K562 (cell line): ENCODE measurements at regions not wholly inside any gene's neighbourhood (a gene's known extent, or its start where the extent isn't known, plus 50 kb on each side); places are given as distances from the start of the nearest gene placed in this dataset.

ENCODE experiments used
- ATAC-seq: fragments of 200-7000 bp; cut with Tn5 transposase; 3 replicates; pipeline ENCODE4 v1.9.1; 2020; ENCODE audit warnings: moderate library complexity
- BruUV-seq: library from RNA; stranded (reverse); fragments of 400-500 nt; replicated peaks from 2 replicates; lab custom pipeline; 2021; lab: Mats Ljungman, UMichigan
- CTCF ChIA-PET: fragments of 300-600 bp; formaldehyde crosslinking; extraction: SDS; loops from one replicate; lab custom pipeline; 2021; ENCODE audit warnings: low intra/inter-chr PET ratio; lab: Yijun Ruan, JAX
- POLR2A ChIA-PET: fragments of 300-600, 350-650 bp; sonication (Branson Sonifier 250); formaldehyde crosslinking; extraction: SDS; loops from one replicate; lab custom pipeline; 2021; ENCODE audit warnings: antibody characterized with exemption, inconsistent platforms; lab: Yijun Ruan, JAX
- DNase-seq, 4 experiments: peaks; one replicate each; pipeline versions ENCODE4 v3.0.0 to v3.0.0-alpha.2; 2011 to 2018; ENCODE audit warnings: low spot score in 3 of 4, mixed read lengths in 3 of 4; ENCODE audit errors: extremely low read depth in 1 of 4
- FAIRE-seq: peaks from 2 replicates; lab custom pipeline; 2011; peaks lifted over from hg19 to GRCh38; lab: Jason Lieb, UNC
- H2AFZ ChIP-seq: 2 replicates; pipeline ENCODE4 v1.6.0; 2011; ENCODE audit warnings: low read depth, low read length, control low read depth, inconsistent platforms
- H3K27ac ChIP-seq: fragments of 200-600 bp; 3 replicates; pipeline ENCODE4 v1.8.0; 2011; ENCODE audit warnings: low read depth, mild to moderate bottlenecking, control low read depth, inconsistent platforms, low read length, moderate library complexity, mixed read lengths; ENCODE audit errors: extremely low read depth
- H3K27me3 ChIP-seq, 2 experiments: fragments of 300-600 bp in 1 of 2; 2 replicates in 1 of 2; 3 replicates in 1 of 2; pipeline versions ENCODE4 v1.6.0 to v1.8.0; 2011; ENCODE audit warnings: inconsistent platforms in 2 of 2, low read length in 2 of 2, mild to moderate bottlenecking in 1 of 2, mixed read lengths in 1 of 2, moderate library complexity in 1 of 2; ENCODE audit not compliant: control insufficient read depth in 2 of 2, insufficient read depth in 2 of 2
- H3K36me3 ChIP-seq: fragments of 300-600 bp; 3 replicates; pipeline ENCODE4 v1.8.0; 2011; ENCODE audit warnings: mild to moderate bottlenecking, low read length, inconsistent platforms; ENCODE audit not compliant: control insufficient read depth, insufficient read depth
- H3K4me1 ChIP-seq, 2 experiments: fragments of 200-600 bp in 1 of 2; replicated peaks in 1 of 2; 2 replicates in 1 of 2; 3 replicates in 1 of 2; pipeline versions ENCODE4 v1.5.1 to v1.8.0; 2011; ENCODE audit warnings: inconsistent platforms in 2 of 2, low read length in 2 of 2, mild to moderate bottlenecking in 1 of 2, mixed read lengths in 1 of 2, moderate library complexity in 1 of 2; ENCODE audit not compliant: control insufficient read depth in 2 of 2, insufficient read depth in 2 of 2
- H3K4me2 ChIP-seq: 2 replicates; pipeline ENCODE4 v1.6.1; 2011; ENCODE audit warnings: low read length, control low read depth, inconsistent platforms, mixed read lengths; ENCODE audit not compliant: insufficient read depth
- H3K4me3 ChIP-seq: fragments of 200-600 bp; sonication (generic), shearing (Covaris generic); 2 replicates; pipeline ENCODE4 v1.5.1; 2016; ENCODE audit warnings: control low read depth, inconsistent platforms
- H3K79me2 ChIP-seq: fragments of 200-600 bp; 3 replicates; pipeline ENCODE4 v1.8.0; 2011; ENCODE audit warnings: low read length, inconsistent platforms; ENCODE audit not compliant: control insufficient read depth, insufficient read depth
- H3K9ac ChIP-seq, 2 experiments: 2 replicates each; pipeline versions ENCODE4 v1.6.0 to v1.6.1; 2011; ENCODE audit warnings: low read depth in 2 of 2, low read length in 2 of 2, control low read depth in 1 of 2, inconsistent platforms in 1 of 2, mild to moderate bottlenecking in 1 of 2, mixed read lengths in 1 of 2; ENCODE audit not compliant: insufficient read depth in 1 of 2
- H3K9me1 ChIP-seq: one replicate; pipeline ENCODE4 v1.6.0; 2011; ENCODE audit warnings: inconsistent platforms, mild to moderate bottlenecking, low read length, moderate library complexity; ENCODE audit not compliant: control insufficient read depth, insufficient read depth
- H3K9me3 ChIP-seq: replicated peaks from 2 replicates; pipeline ENCODE4 v1.5.1; 2011; ENCODE audit warnings: low read depth, low read length, inconsistent platforms; ENCODE audit not compliant: control insufficient read depth, insufficient read depth
- H4K20me1 ChIP-seq: replicated peaks from 2 replicates; pipeline ENCODE4 v1.6.1; 2011; ENCODE audit warnings: low read length, inconsistent platforms, mixed read lengths; ENCODE audit not compliant: control insufficient read depth, insufficient read depth
- ARID4B ChIP-seq: sonication (generic); formaldehyde crosslinking; IDR thresholded peaks from 2 replicates; pipeline ENCODE4 v1.8.0; 2022; ENCODE audit warnings: mild to moderate bottlenecking, missing genetic modification reagents
- BCLAF1 ChIP-seq, 2 experiments: fragments of 450-650 bp in 1 of 2; IDR thresholded peaks; 2 replicates each; pipeline ENCODE4 v1.6.1; 2011 to 2017; ENCODE audit warnings: low read depth in 2 of 2, antibody characterized with exemption in 1 of 2, borderline replicate concordance in 1 of 2, low read length in 1 of 2, mild to moderate bottlenecking in 1 of 2, mixed read lengths in 1 of 2; ENCODE audit not compliant: control insufficient read depth in 1 of 2
- CREBBP ChIP-seq: IDR thresholded peaks from one replicate; pipeline ENCODE4 v1.6.1; 2012; ENCODE audit warnings: low read depth, mild to moderate bottlenecking, control low read depth, inconsistent platforms, low read length
- CTBP1 ChIP-seq: fragments of 450-650 bp; IDR thresholded peaks from 2 replicates; pipeline ENCODE4 v1.6.1; 2016; ENCODE audit warnings: borderline replicate concordance
- DACH1 ChIP-seq: fragments of 450-650 bp; IDR thresholded peaks from 2 replicates; pipeline ENCODE4 v1.6.1; 2018; ENCODE audit not compliant: partially characterized antibody
- KAT7 ChIP-seq: sonication (generic); formaldehyde crosslinking; IDR thresholded peaks from 2 replicates; pipeline ENCODE4 v1.8.0; 2022; ENCODE audit warnings: missing genetic modification reagents, mild to moderate bottlenecking, borderline replicate concordance
- NR2F6 ChIP-seq: fragments of 450-650 bp; formaldehyde crosslinking; IDR thresholded peaks from 2 replicates; pipeline ENCODE4 v1.4.0; 2020; ENCODE audit warnings: mild to moderate bottlenecking
- RCOR1 ChIP-seq, 2 experiments: IDR thresholded peaks; 2 replicates each; pipeline ENCODE4 v1.6.1; 2012; ENCODE audit warnings: low read depth in 2 of 2, low read length in 2 of 2, borderline replicate concordance in 1 of 2, improper control_type of control experiment in 1 of 2
- SP2 ChIP-seq: IDR thresholded peaks from 2 replicates; pipeline ENCODE4 v1.6.1; 2011; ENCODE audit warnings: mild to moderate bottlenecking, low read depth, low read length, moderate library complexity; ENCODE audit not compliant: poor library complexity, severe bottlenecking; ENCODE audit errors: extremely low read depth
- TCFL5 ChIP-seq: fragments of 250-450 bp; sonication (Bioruptor Pico); conservative IDR thresholded peaks from 2 replicates; pipeline ENCODE4 v1.6.1; 2021; ENCODE audit warnings: mild to moderate bottlenecking, moderate library complexity, matching md5 sums
- VEZF1 ChIP-seq: fragments of 200-800 bp; sonication (Bioruptor generic); IDR thresholded peaks from 2 replicates; pipeline ENCODE4 v1.6.1; 2017; ENCODE audit warnings: missing genetic modification characterization, missing compliant biosample characterization
- YY1 ChIP-seq, 3 experiments: IDR thresholded peaks; 2 replicates each; pipeline ENCODE4 v1.6.1; 2011; ENCODE audit warnings: low read length in 2 of 3, mild to moderate bottlenecking in 2 of 3, moderate library complexity in 2 of 3, borderline replicate concordance in 1 of 3, control low read depth in 1 of 3, low read depth in 1 of 3; ENCODE audit not compliant: insufficient read depth in 3 of 3, insufficient replicate concordance in 2 of 3, control insufficient read depth in 1 of 3, insufficient read length in 1 of 3; ENCODE audit errors: extremely low read depth in 1 of 3
- WGBS: fragments of 100-300 bp; shearing (Covaris generic); methylation state at CpG from one replicate; pipeline ENCODE4 v1.1.6; 2016; ENCODE audit warnings: low coverage, mixed read lengths; ENCODE audit not compliant: insufficient coverage; ENCODE audit errors: missing lambda C conversion rate; 5-methylcytosine and 5-hydroxymethylcytosine counted together
- in situ Hi-C: fragments of 300-500 bp; cut with MboI; formaldehyde crosslinking; loops from 4 replicates; pipeline ENCODE4 v1.15.0; 2018; ENCODE audit warnings: inconsistent platforms, mixed read lengths
- intact Hi-C: fragments of 100-400 bp; cut with micrococcal nuclease; formaldehyde crosslinking; loops from 2 replicates; pipeline ENCODE4 v1.14.2; 2022

GRCh38 chr21:16239659-16240265, 510.0 kb downstream of the USP25 start:
- Histone ChIP-seq H4K20me1 (no peaks in the 10 kb centered on the region), H3K27ac (no peak overlapping the region), H2AFZ (no peak overlapping the region), H3K4me1 (no peaks in the 10 kb centered on the region), H3K4me3 (no peak overlapping the region), H3K36me3 (no peaks in the 10 kb centered on the region), H3K79me2 (no peaks in the 10 kb centered on the region), H3K9me1 (no peaks in the 10 kb centered on the region), H3K9ac (no peak overlapping the region), H3K27me3 (no peaks in the 10 kb centered on the region), H3K9me3 (no peaks in the 10 kb centered on the region), H3K4me2 (no peak overlapping the region)
- FAIRE-seq (no peak), ATAC-seq (no peak), DNase-seq (no peak)
- under 1% methylated on average over 11 of the region's 11 CpGs for WGBS
- ChIA-PET CTCF (no interaction called here), POLR2A (no interaction called here)
- in situ Hi-C loops (no loop called here), intact Hi-C loops (no loop called here)
- BruUV-seq = no TSS peak
- TF ChIP-seq KAT7 = no peak
- no peak for TF ChIP-seq RCOR1 (IDR thresholded peaks at IDR 0.05; ENCODE audit: borderline replicate concordance in 1 of 2, low read depth in 2 of 2, low read length in 2 of 2)
- no peak for TF ChIP-seq DACH1
- no peak for TF ChIP-seq TCFL5 (CRISPR knock-in tag)
- no peak for TF ChIP-seq SP2
- no peak for TF ChIP-seq CTBP1
- TF ChIP-seq BCLAF1 (IDR thresholded peaks at IDR 0.05; ENCODE audit: borderline replicate concordance in 1 of 2, control insufficient read depth in 1 of 2, low read depth in 2 of 2, low read length in 1 of 2) = no peak
- TF ChIP-seq NR2F6 (CRISPR knock-in tag) = no peak
- TF ChIP-seq ARID4B (CRISPR knock-in tag) = no peak
- TF ChIP-seq VEZF1 = no peak
- no peak for TF ChIP-seq YY1 (IDR thresholded peaks at IDR 0.05; ENCODE audit: borderline replicate concordance in 1 of 3, control insufficient read depth in 1 of 3, extremely low read depth in 1 of 3, insufficient read depth in 3 of 3, insufficient read length in 1 of 3, insufficient replicate concordance in 2 of 3, low read depth in 1 of 3, low read length in 2 of 3)
- TF ChIP-seq CREBBP = no peak
